GM18858 (cell line): ENCODE measurements at regions not wholly inside any gene's neighbourhood (a gene's known extent, or its start where the extent isn't known, plus 50 kb on each side); places are given as distances from the start of the nearest gene placed in this dataset.
"Not testable (repeated sequence)": the region's sequence is repeated elsewhere in the genome, so short reads cannot be mapped to it uniquely, and the experiment has no call there.

Source experiments
- ATAC-seq: cut with Tn5 transposase; IDR thresholded peaks from one replicate; pipeline ENCODE4 v1.9.1; 2021; ENCODE audit not compliant: unreplicated experiment

DNA sequence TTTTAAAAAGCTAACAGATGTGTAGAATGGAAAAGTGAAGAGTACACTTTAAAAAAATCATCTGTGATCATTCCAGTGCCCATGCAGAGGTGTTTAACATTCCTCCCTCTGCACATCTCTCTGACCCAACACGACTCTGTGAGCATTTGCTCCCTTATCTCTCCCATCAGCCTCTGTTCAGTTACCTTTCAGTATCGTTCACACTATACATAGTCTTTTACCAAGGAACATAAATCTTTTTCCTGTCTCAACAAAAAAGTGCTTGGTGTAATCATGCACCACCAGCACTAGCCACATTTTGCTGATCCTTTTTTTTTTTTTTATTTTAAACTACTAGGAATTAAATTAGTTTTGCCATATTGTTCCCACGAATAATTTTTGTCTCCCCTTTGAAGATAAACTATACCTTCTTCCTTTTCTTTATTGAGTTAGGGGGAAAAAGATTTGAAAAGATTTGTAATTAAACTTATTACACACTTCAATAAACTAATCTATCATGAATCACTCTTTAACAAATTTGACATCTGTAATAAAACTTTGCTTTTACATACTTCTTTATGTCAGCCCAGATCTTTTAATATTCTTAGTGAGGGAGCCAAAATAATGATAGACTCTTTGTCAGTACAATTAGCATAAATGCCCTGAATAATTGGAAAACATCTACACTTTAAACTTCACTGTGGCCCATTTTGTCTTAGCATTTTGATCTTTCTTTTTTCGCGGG lies 489.8 kb upstream of the FANCL start:
- ATAC-seq = no peak

DNA sequence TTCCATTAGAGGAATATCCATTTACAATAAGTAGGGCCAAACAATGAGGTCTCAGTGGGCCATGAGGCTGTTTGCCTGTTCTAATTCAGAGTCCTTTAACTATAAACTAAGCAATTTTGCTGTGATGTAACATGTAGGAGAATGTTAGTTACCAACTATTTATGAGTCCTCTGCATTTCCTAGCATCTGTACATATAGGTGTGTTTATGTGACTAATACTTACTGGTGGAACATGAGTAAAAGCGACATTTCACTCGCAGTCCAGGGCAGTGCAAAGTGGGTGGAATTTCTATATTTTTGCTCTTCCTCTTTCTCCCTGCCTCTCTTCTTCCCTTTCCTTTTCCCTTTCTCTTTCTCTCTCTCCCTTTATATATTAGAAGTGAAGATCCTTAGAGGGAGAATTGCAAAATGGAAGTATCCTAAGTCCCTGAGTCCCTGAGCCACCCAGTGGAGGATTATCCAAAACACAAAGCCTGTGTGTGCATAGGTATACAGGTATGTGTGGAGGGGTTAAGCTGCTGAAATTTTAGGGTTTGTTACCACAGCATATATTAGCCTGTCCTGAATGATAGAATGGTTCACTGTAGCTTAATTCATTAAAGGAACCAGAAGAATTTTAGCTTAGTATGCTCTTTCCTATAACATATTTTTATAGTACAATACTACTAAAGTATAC lies 487.0 kb upstream of the FANCL start:
- no peak for ATAC-seq

DNA sequence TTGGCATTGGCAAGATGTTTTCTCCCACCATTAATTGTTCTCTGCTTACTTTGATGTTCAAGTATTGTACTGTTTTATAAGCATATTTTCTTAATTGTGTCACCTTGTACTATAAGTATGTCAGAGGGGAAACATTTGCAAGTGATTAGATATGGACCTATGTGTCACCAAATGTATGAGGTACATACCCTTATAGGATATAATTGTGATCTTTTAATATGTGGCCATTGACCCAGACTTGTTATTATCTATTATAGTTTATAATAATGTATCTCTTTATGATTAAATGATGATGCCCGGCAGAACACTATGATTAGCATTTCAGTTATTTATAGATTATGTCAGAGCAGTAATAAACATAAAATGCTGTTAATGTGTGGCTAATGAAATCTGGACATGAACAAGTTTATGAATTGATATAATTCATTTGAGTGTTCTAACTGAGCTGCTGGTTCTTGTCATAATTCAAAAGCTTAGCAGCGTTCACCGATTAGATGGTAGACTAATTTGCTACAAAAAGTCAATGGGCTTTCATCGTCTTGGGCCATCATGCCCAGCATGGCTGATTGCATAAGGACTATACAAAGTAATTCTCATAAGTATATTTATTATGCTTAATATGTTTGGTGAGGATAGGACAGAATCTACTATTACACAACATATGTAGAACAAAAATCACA lies 480.9 kb upstream of the FANCL start:
- no peak for ATAC-seq

DNA sequence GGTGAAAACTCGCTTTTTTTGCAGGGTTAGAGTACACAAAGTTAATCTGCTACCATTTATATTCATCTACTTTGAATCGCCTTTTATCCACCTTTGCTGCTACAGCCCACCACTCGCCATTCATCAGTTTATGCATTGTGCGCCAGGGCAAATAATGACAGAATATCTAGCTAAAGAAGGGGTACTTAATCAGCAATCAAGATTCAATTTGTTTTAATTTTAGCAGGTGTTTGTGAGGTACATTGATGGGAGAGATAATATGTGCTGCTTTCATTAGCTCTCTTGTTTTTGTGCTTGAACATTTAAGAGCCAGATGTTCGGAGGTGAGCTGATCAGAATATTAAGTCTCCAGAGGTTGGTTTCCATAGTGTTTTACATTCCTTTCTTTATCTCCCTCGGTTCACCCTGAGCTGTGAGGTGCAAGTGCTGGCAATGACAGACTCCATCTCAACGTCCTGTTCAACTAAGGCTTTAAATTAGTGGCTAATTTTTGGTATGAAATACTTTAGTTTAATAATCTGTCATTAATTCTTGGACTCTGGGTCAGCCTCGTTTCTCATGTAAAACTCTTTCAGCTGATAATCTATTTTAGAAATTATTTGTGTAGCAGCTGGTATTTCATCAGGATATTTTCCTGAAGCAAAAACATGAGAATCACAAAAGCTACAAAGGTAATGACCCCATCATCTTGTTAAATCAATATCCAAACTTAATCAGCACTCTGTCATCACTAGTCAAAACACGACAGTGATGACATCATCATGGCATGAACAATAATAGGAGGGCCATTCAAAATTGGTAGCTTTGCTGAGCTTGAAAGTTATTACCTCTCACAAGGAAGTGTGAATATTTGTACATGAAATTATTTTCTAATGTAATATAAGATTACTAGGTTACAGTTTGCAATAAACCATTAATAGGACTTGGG lies 479.9 kb upstream of the FANCL start:
- no peak for ATAC-seq

DNA sequence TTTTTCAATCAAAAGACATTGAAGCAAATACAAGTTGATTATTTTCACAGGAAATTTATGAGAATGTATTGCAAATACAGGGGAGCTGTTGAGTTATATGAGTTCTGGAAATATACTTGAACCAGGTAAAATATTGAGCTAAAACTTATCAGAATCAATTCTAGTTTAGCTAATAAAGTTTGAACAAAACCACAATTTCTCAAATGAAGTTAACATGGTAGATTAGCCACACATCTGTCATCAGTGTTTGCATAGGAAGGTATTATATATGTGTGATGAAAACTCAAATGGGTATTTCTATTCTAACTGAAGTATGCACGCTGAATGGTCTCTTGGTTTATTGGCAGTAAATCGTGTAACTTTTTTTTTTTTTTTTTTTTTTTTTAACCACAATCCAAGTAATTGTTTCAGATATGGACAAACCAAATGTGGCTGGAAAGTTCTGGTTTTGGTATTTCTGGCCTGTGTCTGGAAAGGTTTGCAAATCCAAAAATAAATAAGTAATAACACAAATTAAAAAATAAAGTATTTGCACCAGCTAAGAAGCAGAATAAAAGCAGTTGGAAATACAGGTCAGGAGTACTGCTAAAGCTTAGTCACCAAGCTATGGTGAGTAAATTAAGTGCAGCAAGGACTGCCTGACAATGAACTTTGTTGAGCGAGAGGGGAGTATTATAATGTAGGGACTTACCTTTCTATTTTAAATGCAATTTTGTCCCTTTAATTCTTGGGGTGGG lies 479.1 kb upstream of the FANCL start:
- no peak for ATAC-seq

DNA sequence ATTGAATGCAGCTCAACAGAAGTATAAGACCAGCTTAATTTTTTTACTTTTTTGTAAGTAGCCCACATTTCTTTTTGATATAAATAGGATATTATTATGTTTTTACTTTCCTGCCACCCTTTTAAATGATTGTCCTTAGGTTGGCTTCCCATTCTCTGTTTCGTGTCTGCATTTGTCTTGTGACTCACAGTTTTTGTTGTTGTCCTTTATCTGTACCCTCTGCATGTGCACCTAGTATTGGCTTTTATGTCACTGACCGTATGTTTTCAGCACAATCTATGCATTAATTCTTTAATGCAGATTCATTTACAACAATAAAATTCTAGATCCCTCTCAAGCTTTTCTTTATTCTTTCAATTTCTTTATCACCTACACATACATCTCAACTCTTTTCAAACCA lies 474.2 kb upstream of the FANCL start:
- ATAC-seq = no peak

DNA sequence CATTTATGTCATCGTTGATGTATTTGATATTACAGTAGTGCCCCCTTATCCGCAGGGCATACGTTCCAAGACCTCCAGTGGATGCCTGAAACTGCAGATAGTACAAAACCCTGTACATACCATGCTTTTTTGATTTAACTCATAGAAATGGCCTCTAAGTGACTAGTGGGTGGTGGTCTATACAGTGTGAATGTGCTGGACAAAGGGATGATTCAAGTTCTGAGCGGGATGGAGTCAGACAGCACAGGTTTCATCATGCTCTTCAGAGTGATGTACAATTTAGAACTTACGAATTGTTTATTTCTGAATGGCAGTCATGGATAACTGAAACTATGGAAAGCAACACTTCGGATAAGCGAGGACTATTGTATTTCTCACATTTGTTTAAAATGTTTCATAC lies 473.1 kb upstream of the FANCL start:
- no peak for ATAC-seq

DNA sequence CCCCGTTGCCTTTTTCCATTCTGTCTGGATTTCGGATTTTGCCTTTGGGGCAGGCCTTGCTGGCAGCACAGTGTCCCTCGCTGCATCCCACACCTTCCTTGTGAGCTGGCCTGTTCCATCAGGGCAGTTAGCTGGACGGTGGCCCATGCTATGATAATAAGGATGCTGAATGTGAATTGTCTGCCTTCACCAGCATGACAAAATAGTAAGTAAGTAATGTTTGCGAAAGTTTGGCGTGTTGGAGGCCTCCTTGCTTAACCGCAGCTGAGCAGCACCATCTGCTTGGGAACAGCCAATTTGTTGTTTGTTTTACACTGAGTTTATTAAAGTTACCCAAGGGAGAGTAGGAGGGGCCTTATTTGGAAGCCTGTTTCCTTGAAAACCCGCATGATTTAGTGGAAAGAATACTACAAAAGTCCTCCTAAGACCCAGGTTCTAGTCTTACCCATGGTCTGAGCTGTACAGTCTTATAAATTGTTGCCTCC lies 469.7 kb upstream of the FANCL start:
- no peak for ATAC-seq

DNA sequence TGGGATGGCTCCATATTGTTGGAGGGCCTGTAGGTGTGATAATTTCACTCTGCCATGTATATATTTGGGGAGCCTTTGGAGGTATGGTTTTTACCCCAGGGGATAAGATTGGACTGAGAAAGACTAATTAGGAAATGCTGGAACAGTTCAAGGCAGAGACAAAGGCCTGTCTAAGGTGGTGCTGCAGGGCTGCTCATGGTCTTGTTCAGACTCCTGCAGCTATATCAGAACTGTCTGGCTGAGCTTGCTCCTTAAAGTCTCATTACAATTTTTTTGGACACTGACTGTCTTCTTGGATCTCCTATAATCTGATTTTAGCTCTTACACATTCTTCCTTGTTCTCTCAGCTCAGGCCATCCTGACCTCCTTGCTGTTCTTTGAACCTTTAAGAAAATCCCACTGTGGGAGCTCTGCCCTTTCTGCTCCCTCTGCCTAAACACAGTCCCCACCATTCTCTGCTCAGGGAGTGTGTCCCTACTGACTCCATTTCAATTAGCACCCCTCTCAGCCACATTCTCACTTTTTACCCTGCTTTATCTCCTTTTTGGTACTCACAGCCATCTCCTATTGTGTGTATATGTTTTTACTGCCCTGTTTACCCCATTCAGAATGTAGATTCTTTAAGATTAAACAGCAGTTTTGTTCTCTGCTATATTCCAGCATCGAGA lies 468.7 kb upstream of the FANCL start:
- ATAC-seq = no peak

DNA sequence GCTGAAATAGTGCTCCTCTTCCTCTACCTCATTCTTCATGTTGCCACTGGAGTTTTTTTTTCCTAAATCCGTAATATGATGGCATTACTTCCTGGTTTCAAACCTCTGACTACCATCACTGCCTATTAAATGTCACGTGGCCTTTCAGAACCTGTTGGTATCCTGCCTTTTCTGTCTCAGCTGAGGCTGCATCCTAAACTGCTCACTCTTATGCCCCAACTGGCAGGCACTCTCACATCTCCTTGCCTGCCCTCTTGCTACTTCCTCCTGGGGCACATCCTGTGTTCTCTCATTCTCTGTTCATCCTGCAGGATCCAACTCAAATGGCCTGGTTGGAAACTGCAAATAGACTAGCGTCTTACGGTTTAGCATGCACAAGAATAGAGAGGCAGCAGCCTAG lies 468.1 kb upstream of the FANCL start:
- ATAC-seq = no peak

DNA sequence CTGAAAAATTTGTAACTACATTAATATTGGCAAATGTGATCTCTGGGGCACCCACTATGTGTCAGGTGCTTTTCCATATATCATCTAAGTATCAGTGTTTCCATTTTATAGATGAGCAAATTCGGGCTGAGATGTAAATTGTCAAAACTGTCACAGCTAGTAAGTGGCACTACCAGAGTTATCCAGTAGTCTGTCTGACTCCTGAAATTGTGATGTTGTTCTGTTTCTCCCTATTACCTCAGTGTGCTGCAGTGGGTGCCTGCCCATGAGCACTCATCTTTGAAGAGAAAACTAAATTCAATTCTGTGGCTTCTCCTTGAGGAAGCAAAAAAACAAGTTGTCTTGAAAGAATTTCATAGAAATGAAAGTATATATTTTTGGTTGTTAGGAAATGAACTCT lies 467.4 kb upstream of the FANCL start:
- ATAC-seq = no peak

DNA sequence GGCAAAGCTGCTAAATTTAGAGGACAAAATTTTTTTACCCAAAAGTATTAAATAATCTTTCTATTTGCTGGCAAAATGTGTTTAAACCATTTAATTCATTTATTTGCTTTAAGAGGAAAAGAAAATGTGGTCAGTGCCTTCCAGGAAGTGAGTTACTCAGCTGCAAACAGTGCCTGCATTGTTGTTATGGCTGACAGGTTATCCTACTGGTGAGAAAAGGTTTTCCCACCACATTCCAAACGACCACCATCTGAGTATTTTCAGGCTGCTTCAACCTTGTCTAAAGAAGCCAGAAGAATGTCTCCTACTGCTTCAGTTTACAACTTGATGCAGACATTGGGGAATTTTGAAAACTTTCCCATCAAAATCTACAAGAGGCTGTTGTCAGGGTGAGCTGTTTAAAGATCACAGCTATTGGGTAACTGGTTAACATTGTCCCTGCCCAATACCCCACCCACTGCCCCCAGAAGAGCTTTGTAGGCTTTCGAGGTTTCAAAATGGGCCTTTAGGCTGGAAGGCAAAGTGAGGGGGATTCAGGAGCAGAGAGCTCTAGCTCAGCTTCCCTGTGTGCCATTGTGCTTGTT lies 461.3 kb upstream of the FANCL start:
- no peak for ATAC-seq

DNA sequence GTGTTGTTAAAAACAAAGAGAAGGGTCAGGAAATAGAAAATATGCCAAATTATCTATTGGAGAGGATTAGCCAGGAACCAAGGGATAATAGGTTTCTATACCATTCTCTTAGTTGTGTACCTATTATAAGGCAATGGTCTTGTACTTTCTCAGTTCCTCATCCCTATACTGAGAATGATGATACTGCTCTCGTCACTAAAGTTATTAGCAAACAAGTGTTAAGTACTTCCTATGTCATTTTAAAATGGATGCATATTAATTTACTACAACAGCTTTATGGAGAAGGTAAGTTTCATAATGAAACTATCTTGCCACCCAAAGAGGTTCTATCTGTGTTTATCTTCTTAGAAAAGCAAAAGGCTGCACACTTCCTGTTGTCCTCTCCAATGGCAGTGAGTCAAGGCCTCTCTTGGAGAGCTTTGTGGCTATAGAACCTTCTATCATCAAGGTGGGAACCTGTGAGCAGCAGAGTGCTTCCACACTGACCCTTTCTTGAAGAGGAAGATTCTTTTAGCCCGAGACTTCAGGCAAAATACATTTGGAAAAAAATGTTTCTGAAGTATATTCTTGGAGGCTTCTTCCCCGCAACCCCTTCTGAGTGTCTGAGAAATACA lies 460.7 kb upstream of the FANCL start:
- ATAC-seq = peak; percentile 58

DNA sequence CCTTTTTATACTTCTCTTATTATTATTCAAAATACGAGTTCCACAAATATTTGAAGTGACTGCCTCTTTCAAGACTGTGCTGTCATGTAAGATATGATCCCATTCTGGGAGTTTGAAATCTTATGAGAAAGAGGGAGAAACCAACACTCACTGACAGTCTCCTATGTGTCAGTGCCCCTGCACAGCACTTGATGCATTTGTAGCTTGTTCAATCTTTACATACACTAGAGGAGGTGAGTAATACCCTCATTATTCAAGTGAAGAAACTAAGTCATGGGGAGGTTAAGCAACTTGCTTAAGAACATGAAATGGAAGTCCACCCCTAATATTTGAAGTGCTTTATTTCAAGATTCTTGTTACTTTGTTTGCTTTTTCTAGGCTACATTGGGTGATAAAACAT lies 459.5 kb upstream of the FANCL start:
- no peak for ATAC-seq

DNA sequence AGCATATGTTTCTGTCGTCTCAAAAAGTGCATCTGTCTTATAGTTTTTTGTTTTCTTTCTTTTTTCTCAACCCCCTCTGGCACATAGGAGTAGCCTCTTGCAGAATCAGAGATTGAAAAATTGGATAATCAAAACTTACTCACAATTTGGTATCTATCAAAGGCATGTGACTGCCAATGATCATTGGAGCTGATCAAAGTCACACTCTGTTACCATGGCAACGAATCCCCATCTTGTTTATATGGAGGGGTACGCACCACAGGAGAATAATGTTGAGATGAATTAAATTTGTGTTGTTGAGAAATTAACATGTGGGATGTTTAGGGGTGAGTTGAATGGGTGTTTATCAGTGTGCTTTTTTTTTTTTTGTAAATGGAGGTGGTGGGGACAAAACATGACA lies 458.3 kb upstream of the FANCL start:
- no peak for ATAC-seq

DNA sequence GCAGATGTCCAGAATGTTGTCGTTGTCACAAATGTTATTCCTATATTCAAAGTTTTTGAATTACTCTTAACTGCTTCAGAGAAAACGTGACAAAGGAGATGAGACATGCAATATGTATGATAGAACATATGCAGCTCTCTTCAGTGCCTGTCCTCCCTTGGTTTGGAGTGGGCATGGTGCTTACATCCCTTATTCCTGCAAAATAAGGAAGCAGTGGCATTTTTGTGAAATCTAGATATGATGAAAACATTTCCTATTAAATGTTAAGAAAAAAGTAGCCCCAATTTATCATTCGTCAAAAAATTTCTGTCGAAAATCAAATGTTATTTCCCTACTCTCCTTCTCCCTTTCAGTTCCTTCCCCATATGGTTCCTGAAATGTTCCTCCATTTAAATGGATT lies 457.5 kb upstream of the FANCL start:
- no peak for ATAC-seq

DNA sequence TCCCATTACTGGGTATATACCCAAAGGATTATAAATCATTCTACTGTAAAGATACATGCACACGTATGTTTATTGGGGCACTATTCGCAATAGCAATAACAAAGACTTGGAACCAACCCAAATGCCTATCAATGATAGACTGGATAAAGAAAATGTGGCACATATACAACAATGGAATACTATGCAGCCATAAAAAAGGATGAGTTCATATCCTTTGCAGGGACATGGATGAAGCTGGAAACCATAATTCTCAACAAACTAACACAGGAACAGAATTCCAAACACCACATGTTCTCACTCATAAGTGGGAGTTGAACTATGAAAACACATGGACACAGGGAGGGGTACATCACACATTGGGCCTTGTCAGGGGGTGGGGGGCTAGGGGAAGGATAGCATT lies 453.0 kb upstream of the FANCL start:
- ATAC-seq = not testable (repeated sequence)

DNA sequence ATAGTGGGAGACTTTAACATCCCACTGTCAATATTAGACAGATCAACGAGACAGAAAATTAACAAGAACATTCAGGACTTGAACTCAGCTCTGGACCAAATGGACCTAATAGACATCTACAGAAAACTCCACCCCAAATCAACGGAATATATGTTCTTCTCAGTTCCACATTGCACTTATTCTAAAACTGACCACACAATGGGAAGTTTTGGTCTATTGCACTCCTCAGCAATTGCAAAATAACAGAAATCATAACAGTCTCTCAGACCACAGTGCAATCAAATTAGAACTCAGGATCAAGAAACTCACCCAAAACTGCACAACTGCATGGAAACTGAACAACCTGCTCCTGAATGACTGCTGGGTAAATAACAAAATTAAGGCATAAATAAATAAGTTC lies 449.9 kb upstream of the FANCL start:
- ATAC-seq = not testable (repeated sequence)

DNA sequence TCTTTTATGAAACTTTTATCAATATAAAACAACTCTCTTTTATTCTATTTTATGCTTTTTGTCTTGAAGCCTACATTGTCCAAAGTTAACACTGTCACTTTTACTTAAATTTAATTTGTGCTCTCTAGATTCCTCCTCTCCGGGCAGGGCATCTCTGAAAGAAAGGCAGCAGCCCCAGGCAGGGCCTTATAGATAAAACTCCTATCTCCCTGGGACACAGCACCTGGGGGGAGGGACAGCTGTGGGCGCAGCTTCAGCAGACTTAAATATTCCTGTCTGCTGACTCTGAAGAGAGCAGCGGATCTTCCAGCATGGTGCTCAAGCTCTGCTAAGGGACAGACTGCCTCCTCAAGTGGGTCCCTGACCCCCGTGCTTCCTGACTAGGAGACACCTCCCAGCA lies 447.7 kb upstream of the FANCL start:
- no peak for ATAC-seq
